Smooth muscle cell (in vitro differentiated cells): ENCODE measurements at regions not wholly inside any gene's neighbourhood (a gene's known extent, or its start where the extent isn't known, plus 50 kb on each side); places are given as distances from the start of the nearest gene placed in this dataset.

Source experiments
- DNase-seq: peaks from one replicate; lab custom pipeline; 2025; ENCODE audit not compliant: unreplicated experiment; lab: John Stamatoyannopoulos, UW
- H2AFZ ChIP-seq: fragments of 200-600 bp; sonication (generic); 2 replicates; pipeline ENCODE4 v1.6.0; 2016; ENCODE audit warnings: antibody characterized with exemption, low read depth, mild to moderate bottlenecking
- H3F3A ChIP-seq: fragments of 200-600 bp; sonication (generic); 2 replicates; pipeline ENCODE4 v1.6.0; 2017; ENCODE audit warnings: antibody characterized with exemption, low read depth
- H3K27ac ChIP-seq: fragments of 200-600 bp; sonication (generic); 2 replicates; pipeline ENCODE4 v1.5.1; 2016; ENCODE audit warnings: low read depth, mild to moderate bottlenecking
- H3K27me3 ChIP-seq: fragments of 200-600 bp; sonication (generic); 2 replicates; pipeline ENCODE4 v1.6.1; 2016; ENCODE audit warnings: low read depth, mild to moderate bottlenecking
- H3K36me3 ChIP-seq: fragments of 200-600 bp; sonication (generic); 2 replicates; pipeline ENCODE4 v1.5.1; 2016; ENCODE audit warnings: low read depth
- H3K4me1 ChIP-seq: fragments of 200-600 bp; sonication (generic); 2 replicates; pipeline ENCODE4 v1.5.1; 2016; ENCODE audit warnings: low read depth
- H3K4me2 ChIP-seq: fragments of 200-600 bp; sonication (generic); 2 replicates; pipeline ENCODE4 v1.6.0; 2016; ENCODE audit warnings: mild to moderate bottlenecking
- H3K4me3 ChIP-seq: fragments of 200-600 bp; sonication (generic); 2 replicates; pipeline ENCODE4 v1.5.1; 2016; ENCODE audit warnings: mild to moderate bottlenecking
- H3K79me2 ChIP-seq: fragments of 200-600 bp; sonication (generic); 2 replicates; pipeline ENCODE4 v1.6.0; 2016; ENCODE audit warnings: low read depth, mild to moderate bottlenecking
- H3K9ac ChIP-seq: fragments of 200-600 bp; sonication (generic); 2 replicates; pipeline ENCODE4 v1.6.0; 2016; ENCODE audit warnings: low read depth
- H3K9me3 ChIP-seq: fragments of 200-600 bp; sonication (generic); replicated peaks from 2 replicates; pipeline ENCODE4 v1.5.1; 2016; ENCODE audit warnings: low read depth
- H4K20me1 ChIP-seq: fragments of 200-600 bp; sonication (generic); 2 replicates; pipeline ENCODE4 v1.6.0; 2016; ENCODE audit warnings: low read depth
- WGBS: methylation state at CpG from one replicate; pipeline ENCODE4 v1.1.7; 2016; ENCODE audit warnings: low lambda C conversion rate; 5-methylcytosine and 5-hydroxymethylcytosine counted together
- TF ChIP-seq, protein P1 (sequence below): fragments of 200-600 bp; sonication (generic); IDR thresholded peaks from 2 replicates; pipeline ENCODE4 v1.5.1; 2017; ENCODE audit warnings: borderline replicate concordance, mild to moderate bottlenecking, antibody characterized with exemption; ENCODE audit not compliant: insufficient read depth, poor library complexity, severe bottlenecking

DNA sequence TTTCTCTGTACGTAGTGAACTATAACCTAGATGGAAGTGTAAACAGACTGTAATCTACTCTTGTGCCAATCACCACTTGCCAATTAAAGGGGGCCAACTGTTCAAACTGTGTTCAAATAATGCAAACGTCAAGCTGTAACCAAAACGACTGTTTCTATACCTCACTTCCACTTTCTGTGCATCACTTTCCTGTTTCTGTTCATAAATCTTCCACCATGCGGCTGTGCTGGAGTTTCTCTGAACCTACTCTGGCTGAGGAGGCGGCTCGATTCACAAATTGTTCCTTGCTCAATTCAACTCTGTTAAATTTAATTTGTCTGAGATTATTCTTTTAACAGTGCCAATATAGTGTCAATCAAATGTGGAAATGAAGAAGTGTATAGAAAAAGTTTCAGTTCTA lies 206.7 kb upstream of the TBC1D5 start:
- H3K9ac ChIP-seq: no peak overlapping the region
- WGBS: 90% methylated on average over 6 of the region's 6 CpGs
- H2AFZ ChIP-seq: no peak overlapping the region
- H3K4me1 ChIP-seq: peaks cover 12% of the 10 kb centered on the region
- TF ChIP-seq, protein P1, sequence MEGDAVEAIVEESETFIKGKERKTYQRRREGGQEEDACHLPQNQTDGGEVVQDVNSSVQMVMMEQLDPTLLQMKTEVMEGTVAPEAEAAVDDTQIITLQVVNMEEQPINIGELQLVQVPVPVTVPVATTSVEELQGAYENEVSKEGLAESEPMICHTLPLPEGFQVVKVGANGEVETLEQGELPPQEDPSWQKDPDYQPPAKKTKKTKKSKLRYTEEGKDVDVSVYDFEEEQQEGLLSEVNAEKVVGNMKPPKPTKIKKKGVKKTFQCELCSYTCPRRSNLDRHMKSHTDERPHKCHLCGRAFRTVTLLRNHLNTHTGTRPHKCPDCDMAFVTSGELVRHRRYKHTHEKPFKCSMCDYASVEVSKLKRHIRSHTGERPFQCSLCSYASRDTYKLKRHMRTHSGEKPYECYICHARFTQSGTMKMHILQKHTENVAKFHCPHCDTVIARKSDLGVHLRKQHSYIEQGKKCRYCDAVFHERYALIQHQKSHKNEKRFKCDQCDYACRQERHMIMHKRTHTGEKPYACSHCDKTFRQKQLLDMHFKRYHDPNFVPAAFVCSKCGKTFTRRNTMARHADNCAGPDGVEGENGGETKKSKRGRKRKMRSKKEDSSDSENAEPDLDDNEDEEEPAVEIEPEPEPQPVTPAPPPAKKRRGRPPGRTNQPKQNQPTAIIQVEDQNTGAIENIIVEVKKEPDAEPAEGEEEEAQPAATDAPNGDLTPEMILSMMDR: no peak
- no peak overlapping the region for H3K4me2 ChIP-seq
- H3F3A ChIP-seq: no peaks in the 10 kb centered on the region
- no peak for DNase-seq
- no peaks in the 10 kb centered on the region for H3K36me3 ChIP-seq
- no peak overlapping the region for H3K27ac ChIP-seq
- no peaks in the 10 kb centered on the region for H3K79me2 ChIP-seq
- peaks cover 24% of the 10 kb centered on the region for H4K20me1 ChIP-seq
- H3K4me3 ChIP-seq: no peak overlapping the region
- H3K9me3 ChIP-seq: no peaks in the 10 kb centered on the region
- H3K27me3 ChIP-seq: no peaks in the 10 kb centered on the region

- H3K4me3 ChIP-seq: no peak overlapping the region
- no peak for DNase-seq
- H3K27ac ChIP-seq: no peak overlapping the region
- no peaks in the 10 kb centered on the region for H3F3A ChIP-seq
- no peaks in the 10 kb centered on the region for H3K27me3 ChIP-seq
- no peaks in the 10 kb centered on the region for H3K79me2 ChIP-seq
- peaks cover 31% of the 10 kb centered on the region for H4K20me1 ChIP-seq
- H3K4me2 ChIP-seq: no peak overlapping the region
- H3K9ac ChIP-seq: no peak overlapping the region
- H2AFZ ChIP-seq: no peak overlapping the region
- H3K36me3 ChIP-seq: no peaks in the 10 kb centered on the region
- H3K9me3 ChIP-seq: no peaks in the 10 kb centered on the region
- H3K4me1 ChIP-seq: peaks cover 12% of the 10 kb centered on the region
- TF ChIP-seq, protein P1: no peak
These were observed 205.4 kb upstream of the TBC1D5 start for GRCh38 chr3:17947833-17948232.

DNA sequence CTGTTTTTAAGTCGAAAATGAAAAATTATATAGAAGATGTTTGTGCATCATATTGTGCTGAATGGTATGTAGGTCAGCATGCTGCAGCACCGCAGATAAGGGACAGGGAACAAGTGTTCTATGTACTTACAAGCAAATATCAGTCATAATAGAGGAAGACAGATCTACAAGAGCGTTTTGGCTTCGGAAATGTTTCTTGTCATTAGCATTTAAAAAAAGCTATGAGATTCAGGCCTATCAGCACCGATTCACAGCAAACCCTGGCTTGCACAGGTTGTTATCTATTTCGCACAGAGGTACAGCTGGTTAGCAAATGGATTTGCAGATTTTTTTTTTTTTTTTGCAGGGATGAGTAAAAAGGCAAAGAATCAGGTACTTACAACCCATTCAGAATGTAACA lies 204.2 kb upstream of the TBC1D5 start:
- 96% methylated on average over 6 of the region's 6 CpGs for WGBS
- Histone ChIP-seq H3K27me3 (no peaks in the 10 kb centered on the region), H3K4me1 (peaks cover 19% of the 10 kb centered on the region), H3K27ac (no peak overlapping the region), H3K9ac (no peak overlapping the region), H3K4me2 (no peak overlapping the region), H3K36me3 (no peaks in the 10 kb centered on the region), H4K20me1 (peaks cover 31% of the 10 kb centered on the region), H2AFZ (no peak overlapping the region), H3K9me3 (no peaks in the 10 kb centered on the region), H3K79me2 (no peaks in the 10 kb centered on the region), H3F3A (no peaks in the 10 kb centered on the region), H3K4me3 (no peak overlapping the region)
- TF ChIP-seq, protein P1: no peak
- DNase-seq: no peak

DNA sequence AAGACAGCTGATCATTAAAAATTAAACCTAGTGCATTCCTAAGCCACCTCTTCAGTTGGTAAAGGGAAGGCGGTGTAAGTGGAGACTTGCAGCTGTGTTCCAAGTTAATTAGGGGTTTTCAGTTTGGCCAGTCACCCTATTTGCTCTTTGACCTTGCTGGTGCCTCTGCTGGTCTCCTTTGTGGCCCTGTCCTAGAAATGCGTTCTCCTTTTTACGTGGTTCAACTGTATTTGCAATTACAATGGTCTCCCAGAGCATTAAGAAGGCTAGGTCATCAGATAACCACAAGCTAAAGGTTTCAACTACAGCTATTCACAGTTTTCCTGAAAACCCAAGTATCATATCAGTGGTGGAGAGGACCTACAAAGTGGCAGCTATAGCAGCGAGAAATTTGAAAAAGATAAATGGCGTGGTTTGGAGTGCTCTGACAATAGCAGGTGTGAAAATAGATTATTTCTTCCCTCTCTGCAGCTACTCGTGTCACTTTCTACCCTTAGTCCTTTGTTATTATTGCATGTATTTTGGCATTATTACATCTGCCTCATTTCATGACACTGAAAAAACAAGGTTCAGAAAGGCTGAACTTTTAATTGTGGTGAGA lies 203.5 kb upstream of the TBC1D5 start:
- H3K9me3 ChIP-seq: no peaks in the 10 kb centered on the region
- no peak overlapping the region for H2AFZ ChIP-seq
- WGBS: 77% methylated on average over 6 of the region's 6 CpGs
- no peaks in the 10 kb centered on the region for H3F3A ChIP-seq
- H4K20me1 ChIP-seq: peaks cover 31% of the 10 kb centered on the region
- TF ChIP-seq, protein P1: no peak
- no peak overlapping the region for H3K4me3 ChIP-seq
- H3K79me2 ChIP-seq: no peaks in the 10 kb centered on the region
- no peaks in the 10 kb centered on the region for H3K27me3 ChIP-seq
- DNase-seq: no peak
- H3K9ac ChIP-seq: no peak overlapping the region
- H3K4me1 ChIP-seq: peaks cover 19% of the 10 kb centered on the region
- no peaks in the 10 kb centered on the region for H3K36me3 ChIP-seq
- H3K4me2 ChIP-seq: no peak overlapping the region
- H3K27ac ChIP-seq: no peak overlapping the region
